SK-N-SH treated with all-trans-retinoic acid at 6 μM for 48 hours (cell line): ENCODE measurements at regions not wholly inside any gene's neighbourhood (a gene's known extent, or its start where the extent isn't known, plus 50 kb on each side); places are given as distances from the start of the nearest gene placed in this dataset.

Experiments
- BACH2 ChIP-seq: fragments of 250-450 bp; sonication (Bioruptor Pico); IDR thresholded peaks from 2 replicates; pipeline ENCODE4 v1.9.0; 2021; ENCODE audit warnings: mild to moderate bottlenecking, borderline replicate concordance
- CSDC2 ChIP-seq: fragments of 250-450 bp; sonication (Bioruptor Pico); IDR thresholded peaks from 2 replicates; pipeline ENCODE4 v1.5.0; 2020; ENCODE audit warnings: mild to moderate bottlenecking, moderate library complexity
- GLIS3 ChIP-seq: fragments of 250-450 bp; sonication (Bioruptor Pico); IDR thresholded peaks from 2 replicates; pipeline ENCODE4 v1.5.0; 2020; ENCODE audit warnings: mild to moderate bottlenecking, moderate library complexity
- ISL1 ChIP-seq: fragments of 250-450 bp; sonication (Bioruptor Pico); IDR thresholded peaks from 2 replicates; pipeline ENCODE4 v2.1.2; 2022; ENCODE audit warnings: mild to moderate bottlenecking, moderate library complexity
- RARB ChIP-seq: fragments of 250-450 bp; sonication (Bioruptor Pico); IDR thresholded peaks from 2 replicates; pipeline ENCODE4 v1.8.0; 2021; ENCODE audit warnings: mild to moderate bottlenecking, moderate library complexity
- SNAI2 ChIP-seq: fragments of 250-450 bp; sonication (Bioruptor Pico); IDR thresholded peaks from 2 replicates; pipeline ENCODE4 v1.5.0; 2020; ENCODE audit warnings: mild to moderate bottlenecking, moderate library complexity
- TCF4 ChIP-seq: fragments of 250-450 bp; sonication (Bioruptor Pico); IDR thresholded peaks from 2 replicates; pipeline ENCODE4 v1.8.0; 2021; ENCODE audit warnings: mild to moderate bottlenecking, moderate library complexity, borderline replicate concordance
- TOX ChIP-seq: fragments of 250-450 bp; sonication (Bioruptor Pico); IDR thresholded peaks from 2 replicates; pipeline ENCODE4 v1.8.0; 2021; ENCODE audit warnings: mild to moderate bottlenecking, moderate library complexity, borderline replicate concordance
- ZC3H10 ChIP-seq: fragments of 250-450 bp; sonication (Bioruptor Pico); IDR thresholded peaks from 2 replicates; pipeline ENCODE4 v1.5.1; 2021; ENCODE audit warnings: mild to moderate bottlenecking, moderate library complexity
- ZFP3 ChIP-seq: fragments of 250-450 bp; sonication (Bioruptor Pico); IDR thresholded peaks from 2 replicates; pipeline ENCODE4 v1.5.0; 2020; ENCODE audit warnings: mild to moderate bottlenecking, moderate library complexity
- ZNF8 ChIP-seq: fragments of 450-650 bp; formaldehyde crosslinking; IDR thresholded peaks from 2 replicates; pipeline ENCODE4 v1.5.0; 2020; ENCODE audit warnings: mild to moderate bottlenecking, moderate library complexity
- TF ChIP-seq, protein P1 (sequence below): fragments of 250-450 bp; sonication (Bioruptor Pico); IDR thresholded peaks from 2 replicates; pipeline ENCODE4 v1.8.0; 2020; ENCODE audit warnings: mild to moderate bottlenecking, moderate library complexity, borderline replicate concordance

DNA sequence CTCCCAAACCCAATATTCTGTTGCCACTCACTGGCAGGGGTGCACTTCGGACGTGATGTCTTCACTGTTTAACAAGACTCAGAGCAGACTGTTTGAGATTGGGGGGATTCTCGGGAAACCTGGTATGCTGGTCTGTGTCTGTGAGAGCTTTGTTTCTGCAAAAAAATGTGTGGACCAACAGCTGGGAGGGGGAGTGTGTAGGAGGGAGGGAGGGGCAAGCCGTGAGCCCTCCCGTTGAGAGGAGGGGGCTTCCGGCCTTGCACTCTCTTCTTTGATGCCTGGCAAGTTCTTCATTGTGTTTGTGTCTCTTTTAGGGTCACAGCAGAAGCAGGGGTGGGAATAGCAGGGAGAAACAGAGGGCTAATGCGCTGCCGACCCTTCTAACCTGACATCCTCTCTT is 74.9 kb upstream of the NDN start:
- TF ChIP-seq TOX = no peak
- no peak for TF ChIP-seq ZNF8 (CRISPR knock-in tag)
- TF ChIP-seq, protein P1, sequence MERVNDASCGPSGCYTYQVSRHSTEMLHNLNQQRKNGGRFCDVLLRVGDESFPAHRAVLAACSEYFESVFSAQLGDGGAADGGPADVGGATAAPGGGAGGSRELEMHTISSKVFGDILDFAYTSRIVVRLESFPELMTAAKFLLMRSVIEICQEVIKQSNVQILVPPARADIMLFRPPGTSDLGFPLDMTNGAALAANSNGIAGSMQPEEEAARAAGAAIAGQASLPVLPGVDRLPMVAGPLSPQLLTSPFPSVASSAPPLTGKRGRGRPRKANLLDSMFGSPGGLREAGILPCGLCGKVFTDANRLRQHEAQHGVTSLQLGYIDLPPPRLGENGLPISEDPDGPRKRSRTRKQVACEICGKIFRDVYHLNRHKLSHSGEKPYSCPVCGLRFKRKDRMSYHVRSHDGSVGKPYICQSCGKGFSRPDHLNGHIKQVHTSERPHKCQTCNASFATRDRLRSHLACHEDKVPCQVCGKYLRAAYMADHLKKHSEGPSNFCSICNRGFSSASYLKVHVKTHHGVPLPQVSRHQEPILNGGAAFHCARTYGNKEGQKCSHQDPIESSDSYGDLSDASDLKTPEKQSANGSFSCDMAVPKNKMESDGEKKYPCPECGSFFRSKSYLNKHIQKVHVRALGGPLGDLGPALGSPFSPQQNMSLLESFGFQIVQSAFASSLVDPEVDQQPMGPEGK = no peak
- TF ChIP-seq SNAI2 = no peak
- no peak for TF ChIP-seq ZC3H10 (CRISPR knock-in tag)
- TF ChIP-seq TCF4 (CRISPR knock-in tag) = no peak
- TF ChIP-seq CSDC2 (CRISPR knock-in tag) = no peak
- no peak for TF ChIP-seq ISL1
- TF ChIP-seq BACH2 (CRISPR knock-in tag) = no peak
- no peak for TF ChIP-seq GLIS3 (CRISPR knock-in tag)
- TF ChIP-seq RARB = no peak
- TF ChIP-seq ZFP3 = no peak
